Inflammatory macrophage (primary cell): ENCODE measurements at regions not wholly inside any gene's neighbourhood (a gene's known extent, or its start where the extent isn't known, plus 50 kb on each side); places are given as distances from the start of the nearest gene placed in this dataset.

Source experiments
- DNase-seq, 2 donors: peaks; one replicate each; pipeline ENCODE4 v3.0.0-alpha.2; 2020 to 2022

DNA sequence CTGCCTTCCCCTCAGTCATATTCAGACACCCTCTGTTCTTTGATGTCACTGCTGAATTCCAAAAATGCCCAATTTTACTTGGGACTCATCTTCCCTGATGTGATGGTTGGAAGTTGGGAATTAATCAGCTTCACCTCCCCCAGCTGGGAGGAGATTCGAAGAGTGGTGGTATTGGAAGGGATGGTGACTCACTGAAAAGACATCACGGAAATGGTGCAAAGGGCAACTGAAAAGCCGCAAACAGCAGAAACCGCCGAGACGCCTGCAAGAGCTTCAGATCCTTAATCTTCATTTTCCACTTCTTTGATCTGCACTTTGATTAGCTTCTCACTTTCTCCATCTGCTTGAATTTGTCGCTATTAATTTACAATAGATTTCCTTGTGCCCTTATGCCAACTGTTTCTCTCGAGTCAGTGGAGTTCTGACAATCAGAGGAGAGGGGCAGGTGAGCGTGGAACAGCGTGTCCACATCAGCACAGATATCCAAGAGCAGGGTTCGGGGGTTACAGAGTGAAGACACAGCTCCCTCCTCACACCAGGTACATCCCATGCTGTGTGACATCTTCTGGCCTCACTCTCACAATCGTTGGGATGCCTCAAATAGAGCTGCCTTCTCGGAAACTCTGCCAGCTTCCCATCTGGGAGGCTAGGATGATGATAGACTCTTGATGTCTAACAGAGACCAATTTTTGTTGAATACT is 325.4 kb downstream of the BRD1 start:
- DNase-seq, result no peak

DNA sequence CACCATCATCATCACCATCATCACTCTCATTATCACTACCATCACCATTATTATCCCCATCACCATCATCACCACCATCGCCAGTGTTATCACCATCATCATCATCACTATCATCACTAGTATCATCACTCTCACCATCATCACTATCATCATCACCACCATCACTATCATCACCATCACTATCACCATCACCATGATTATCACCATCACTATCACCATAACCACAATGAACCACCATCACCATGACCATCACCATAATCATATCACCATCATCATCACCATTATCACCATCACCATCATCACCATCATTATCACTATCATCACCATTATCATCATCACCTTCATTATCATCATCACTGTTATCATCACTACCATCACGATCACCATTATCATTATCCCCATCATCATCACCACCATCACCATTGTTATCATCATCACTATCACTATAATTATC is 326.7 kb downstream of the BRD1 start:
- DNase-seq, result no peak

DNA sequence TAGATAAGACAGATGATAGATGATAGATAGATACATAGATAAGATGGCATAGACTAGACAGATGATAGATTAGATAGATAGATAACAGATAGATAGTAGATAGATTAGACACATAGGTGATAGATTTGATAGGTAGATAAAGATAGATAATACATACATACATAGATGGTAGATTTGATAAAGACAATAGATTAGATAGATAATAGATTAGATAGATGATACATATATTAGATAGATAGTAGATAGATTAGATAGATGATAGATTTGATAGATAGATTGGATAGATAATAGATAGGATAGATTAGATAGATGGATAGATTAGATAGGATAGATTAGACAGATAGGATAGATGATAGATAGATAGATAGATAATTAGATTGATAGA is 327.6 kb downstream of the BRD1 start:
- DNase-seq, result no peak

DNA sequence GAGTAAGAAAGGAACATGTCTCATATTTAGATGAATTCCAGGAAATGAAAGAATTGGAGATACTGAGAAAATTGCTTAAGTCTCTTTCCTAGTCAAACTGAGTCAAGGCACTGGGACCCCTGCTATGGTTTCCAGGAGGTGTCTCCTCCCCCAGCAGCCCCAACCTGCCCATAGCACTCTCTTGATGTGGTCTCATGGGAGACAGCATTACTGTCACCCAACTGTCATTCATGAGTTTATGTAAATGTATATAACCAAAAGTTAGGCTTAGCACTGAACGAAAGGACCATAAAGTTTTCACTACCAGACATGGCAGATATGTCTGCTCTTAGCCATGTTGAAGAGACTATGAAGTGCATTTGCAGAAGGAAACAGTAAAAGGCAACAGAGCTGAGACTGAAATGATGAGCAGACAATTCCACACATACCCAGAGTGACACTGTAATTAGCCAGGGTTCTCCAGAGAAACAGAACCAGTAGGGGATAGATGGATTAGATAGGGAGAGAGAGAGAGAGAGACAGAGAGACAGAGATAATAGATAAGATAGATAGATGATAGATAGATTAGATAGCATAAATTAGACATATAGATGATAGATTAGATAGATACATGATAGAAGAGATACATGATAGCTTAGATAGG is 328.1 kb downstream of the BRD1 start:
- no peak for DNase-seq

DNA sequence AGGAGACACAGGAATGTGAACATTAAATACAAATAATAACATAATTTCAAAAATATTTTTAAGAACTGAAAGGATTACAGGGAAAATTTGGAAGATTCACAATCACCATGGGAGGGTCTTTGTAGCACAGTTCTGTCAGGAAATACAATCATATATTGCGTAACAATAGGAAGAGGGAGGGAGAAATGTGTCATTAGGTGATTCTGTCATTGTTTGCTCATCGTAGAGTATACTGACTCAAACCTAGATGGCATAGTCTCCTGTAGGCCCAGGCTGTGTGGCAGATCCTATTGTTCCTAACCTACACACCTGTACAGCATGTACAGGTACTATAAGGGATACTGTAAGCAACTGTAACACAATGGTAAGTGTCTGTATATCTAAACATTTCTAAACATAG is 330.4 kb downstream of the BRD1 start:
- no peak for DNase-seq

DNA sequence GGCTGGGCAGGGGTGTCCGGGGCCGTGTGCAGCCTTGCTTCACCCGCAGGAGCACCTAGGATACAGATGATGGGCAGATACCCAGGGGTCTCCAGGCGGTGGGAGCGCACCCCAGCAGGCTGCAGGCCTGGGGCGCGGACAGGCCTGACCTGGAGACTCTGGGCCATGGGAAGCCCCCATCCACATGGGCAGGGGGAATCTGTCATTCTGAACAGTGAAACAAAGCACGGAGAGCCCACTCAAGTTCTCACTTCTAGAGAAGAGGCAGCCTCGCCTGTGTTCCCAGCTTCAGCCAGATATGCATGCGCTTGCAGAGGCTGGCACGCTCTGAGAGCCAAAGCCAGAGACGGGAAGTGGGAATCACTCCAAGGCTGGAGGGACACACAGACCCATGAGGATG is 333.1 kb downstream of the BRD1 start:
- no peak for DNase-seq

DNA sequence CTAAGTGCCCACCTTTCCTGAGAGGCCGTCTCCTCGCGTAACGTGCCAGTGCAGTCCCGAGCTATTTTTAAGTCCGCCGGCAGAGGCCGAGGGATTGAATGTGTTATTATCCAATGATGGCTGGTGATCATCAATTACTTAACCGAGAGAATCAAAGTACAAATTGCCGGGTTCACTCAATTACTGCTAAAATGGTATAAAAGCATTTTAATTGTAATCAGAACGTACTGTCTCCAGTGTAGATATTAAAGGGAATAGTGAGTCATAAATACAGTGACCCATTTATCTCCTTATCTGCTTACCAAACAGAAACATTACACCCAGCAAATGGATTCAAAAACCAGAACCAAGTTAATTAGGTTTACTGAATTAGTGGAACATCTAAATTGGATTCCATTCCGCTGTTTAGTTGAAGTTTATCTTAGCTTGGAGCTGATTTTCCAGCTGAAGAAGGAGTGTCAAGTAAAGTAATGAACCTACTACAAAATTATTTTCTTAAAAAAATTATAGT is 334.9 kb downstream of the BRD1 start:
- DNase-seq, result no peak

DNA sequence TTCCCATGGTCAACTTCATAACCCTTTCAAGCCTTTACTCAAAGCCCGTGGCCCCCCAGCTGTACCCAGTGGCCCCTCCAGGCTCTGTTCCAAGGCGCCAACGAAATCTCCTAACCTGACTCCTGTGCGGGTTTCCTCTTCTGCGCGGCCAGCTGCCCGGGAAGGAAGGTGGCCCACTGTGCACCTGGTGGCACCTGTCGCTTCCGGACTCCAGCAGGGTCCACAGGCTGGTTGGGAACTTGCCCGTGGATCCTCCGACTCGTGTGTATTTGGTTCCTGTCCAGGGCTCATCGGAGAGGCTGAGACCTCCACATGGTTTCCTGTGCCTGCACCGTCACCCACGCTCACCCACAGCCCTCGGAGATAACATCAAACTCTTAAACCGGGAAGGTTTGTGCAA is 335.4 kb downstream of the BRD1 start:
- DNase-seq, result no peak

DNA sequence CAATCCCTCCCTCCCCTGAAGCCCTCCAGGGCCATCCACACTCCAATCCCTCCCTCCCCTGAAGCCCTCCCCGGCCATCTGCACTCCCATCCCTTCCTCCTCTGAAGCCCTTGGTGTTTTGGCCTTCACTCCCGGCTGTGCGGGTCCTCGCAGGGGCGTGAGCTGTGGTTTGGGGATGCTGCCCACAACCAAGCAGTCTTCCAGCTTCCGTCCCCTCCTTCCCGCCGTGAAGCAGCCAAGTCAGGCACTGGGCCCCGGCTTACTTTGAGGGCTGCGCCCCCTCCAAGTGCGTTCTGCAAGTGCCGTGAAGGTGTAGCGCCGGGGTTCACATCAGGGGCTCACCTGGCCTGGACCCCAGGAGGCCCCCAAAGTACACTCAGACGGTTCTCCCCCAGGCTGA is 335.9 kb downstream of the BRD1 start:
- no peak for DNase-seq

DNA sequence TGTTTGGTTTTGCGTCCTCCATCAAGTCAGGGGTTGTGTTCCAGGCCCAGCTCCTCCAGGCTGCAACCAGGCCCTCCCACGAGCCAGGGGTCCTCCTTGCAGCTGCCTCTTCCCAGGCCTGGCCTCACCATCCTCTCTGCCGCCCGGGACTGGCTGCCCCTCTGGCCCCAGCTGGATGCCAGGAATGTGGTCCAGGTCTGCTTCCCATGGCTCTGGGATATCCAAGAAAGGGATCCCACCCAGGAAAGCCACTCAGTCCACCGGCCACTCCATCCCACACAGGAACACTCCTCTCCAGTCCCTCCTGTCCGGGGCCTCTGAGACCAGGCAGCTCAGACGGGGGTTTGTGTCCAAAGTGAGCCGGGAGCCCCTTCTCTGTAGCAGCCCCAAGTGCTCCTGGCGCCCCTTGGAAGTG is 336.4 kb downstream of the BRD1 start:
- no peak for DNase-seq

DNA sequence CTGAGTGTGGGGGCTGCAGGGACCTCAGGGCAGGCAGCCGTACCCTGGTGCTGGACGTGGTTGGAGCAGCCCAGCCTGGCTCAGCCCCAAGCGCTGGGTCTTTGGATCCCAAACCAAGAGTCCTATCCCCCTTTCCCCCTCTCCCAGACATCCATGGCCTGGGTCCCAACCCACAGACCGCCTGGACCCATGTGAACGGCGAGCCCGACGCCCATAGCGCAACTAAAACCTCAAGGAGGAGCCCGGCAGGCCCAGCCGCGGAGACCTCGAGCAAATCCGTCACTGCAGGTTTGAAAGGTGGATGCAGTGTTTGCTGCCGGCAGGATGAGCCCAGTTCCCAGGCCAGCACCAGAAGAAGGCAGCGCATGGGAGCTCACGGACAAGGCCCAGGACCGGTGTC is 337.0 kb downstream of the BRD1 start:
- DNase-seq, result no peak

DNA sequence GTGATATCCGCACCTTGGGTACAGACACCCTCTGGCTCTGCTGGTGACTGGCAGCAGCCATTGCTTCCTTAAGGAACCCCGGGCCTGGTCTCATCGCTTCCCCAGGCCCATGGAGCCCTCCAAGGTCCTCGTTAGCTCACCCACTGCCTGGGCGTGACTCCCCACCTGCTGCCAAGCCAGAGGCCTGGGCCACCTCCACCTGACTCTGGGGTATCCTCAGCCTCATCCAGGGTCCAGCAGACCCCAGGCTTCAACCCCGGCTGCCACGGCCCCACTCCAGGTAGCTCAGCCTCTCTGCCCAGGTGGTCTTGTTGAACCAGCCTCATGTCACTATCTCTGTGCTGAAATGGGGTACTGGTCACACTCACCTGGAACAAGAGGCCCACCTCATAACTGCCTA is 337.9 kb downstream of the BRD1 start:
- DNase-seq, result no peak

DNA sequence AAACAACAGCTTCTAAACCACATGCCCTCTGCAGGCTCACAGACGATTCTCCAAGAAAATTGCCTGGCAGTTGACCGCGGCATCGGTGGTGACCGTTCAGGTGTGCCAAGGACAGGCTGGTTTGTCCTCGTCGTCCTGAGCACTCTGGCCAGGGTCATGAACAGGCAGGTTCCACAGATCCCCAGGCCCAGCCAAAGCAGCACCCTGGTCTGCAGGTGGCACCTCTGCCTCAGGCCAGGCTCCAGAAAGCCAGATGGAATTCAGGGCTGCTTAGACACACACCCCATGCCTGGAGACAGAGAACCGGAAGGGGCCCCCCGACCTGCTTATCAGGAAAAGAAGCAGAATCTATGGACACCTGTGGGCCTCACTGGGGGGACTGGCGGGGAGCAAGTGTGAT is 338.7 kb downstream of the BRD1 start:
- no peak for DNase-seq

DNA sequence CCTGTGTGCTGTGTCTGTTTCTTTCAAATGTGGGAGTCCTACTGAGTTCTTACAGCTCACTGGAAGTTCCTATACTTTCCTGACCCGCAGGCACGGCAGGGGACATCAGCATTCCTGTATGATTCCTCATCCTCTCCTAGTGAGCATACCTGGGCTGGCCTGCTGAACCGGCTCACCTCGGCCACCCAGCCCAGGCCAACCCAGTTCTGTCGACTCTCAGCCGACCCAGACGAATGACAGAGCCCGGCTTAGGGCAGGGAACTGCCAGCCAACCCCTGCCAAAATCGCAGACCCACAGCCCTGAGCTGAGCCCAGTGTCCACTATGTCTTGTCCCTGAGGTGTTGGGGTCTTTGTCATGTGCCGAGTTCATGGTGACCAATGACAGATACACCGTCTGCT is 339.7 kb downstream of the BRD1 start:
- DNase-seq, result no peak

DNA sequence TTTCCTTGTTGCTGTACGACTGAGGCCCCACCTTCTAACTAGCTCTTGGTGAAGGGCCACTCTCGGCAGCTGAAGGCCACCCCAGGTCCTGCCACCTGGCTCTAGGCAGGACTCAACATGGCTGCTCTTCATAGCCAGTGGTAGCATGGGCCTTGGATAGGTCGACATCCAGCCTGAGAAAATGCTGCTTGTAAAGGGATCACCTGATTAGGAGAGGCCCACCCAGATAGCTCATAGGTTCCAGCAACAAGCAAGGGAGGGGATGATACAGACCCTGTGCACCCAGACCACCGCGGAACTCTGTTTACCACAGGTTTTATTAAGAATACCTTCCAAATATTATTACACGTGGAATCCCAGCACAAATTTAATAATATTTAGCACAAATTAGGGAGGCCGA is 341.4 kb downstream of the BRD1 start:
- no peak for DNase-seq

DNA sequence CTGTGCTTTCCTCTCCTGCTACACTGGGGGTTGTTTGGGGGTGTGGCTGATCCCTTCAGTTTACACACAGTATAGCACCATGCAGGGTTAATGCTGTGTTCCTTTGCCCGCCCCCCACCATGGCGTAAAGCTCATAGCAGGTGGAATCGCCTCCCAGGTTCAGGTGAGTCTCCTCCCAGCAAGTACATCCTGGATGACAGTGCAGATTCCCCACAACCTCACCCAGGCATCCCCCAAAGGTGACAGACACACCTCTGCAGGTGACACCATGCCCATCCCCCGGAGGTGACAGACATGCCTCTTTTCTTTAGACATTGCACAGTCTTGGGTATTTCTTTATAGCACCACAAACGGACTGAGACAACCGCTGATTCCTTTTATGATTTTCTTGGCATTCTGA is 343.7 kb downstream of the BRD1 start:
- no peak for DNase-seq

DNA sequence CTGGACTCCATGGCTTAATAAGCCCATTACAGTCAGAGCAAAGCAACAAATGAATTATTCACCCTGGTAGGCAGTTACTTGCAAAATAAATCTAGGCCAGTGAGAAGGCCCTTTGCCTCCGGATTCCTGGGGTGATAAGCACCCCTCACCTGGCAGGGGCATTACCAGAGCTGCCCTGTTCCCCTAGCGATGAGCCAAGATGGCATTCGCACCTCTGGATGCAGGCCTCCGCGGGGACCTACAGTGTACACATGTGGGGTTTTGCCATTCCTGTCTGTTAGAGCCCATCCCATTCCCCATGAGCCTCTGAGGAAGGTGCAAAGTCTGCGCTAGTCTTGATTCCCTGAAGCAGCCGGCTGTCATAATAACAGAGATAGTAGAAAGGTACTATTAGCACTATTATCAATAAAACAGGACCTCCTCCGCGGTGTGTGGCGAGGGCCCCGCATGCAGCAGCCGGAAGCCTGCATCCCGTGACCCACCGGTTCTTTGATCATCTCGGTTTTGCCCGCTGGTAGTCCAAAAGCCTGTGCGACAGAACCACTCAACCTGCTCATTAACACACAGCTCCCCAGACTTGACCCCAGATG is 344.3 kb downstream of the BRD1 start:
- DNase-seq, result no peak

DNA sequence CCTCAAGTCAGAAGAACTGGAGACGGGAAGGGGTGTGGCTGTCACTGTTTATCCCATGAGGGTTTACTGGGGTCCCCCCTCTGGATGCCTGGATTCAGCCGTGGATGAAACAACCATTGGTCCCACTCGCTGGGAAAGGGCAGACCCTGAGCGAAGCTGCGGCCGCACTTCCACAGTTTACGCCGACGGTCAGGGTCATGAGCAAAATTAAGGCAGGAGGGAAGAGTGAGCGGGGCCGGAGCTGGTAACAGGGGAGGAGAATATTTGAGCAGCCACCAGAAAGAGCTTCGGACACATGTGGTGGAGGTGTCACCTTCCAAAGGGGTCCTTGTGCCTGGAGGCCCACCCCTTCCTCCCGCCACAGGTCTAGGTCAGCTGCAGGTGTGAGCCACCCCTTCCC is 344.9 kb downstream of the BRD1 start:
- DNase-seq, result no peak

DNA sequence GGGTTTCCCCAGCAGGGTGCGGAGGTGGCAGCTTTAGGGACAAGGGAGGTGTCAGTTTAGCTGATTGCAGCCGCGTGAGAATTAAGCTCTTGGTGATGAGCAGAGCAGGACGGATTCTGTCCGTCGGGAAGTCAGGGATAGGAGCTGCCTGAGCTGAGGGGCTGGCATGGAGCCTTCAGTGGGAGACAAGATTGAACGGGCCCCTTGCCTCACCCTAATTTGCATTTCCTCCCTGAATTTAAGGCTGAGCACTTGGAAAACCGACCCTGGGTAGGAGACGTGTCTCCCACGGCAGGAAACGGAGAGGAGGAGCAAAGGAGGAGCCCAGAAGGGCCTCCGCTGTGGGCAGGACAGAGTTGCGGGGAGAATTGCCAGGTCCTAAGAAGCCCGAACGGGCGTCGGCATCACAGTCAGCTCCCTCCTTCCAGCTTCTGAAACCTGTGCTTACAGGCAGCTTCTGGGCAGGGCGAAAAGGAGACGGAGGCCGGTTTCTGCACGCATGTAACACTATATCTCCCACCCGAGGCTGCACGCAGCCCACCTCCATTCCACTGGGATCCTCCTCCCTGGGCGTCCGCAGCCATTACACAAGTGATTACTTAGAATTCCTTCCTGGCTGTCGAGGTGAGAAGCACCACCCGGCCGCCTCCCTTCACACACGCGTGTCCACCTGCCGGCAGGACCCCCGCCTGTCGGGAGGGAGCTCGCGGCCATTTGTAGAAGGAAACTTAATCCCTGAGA is 345.8 kb downstream of the BRD1 start:
- DNase-seq, result no peak

DNA sequence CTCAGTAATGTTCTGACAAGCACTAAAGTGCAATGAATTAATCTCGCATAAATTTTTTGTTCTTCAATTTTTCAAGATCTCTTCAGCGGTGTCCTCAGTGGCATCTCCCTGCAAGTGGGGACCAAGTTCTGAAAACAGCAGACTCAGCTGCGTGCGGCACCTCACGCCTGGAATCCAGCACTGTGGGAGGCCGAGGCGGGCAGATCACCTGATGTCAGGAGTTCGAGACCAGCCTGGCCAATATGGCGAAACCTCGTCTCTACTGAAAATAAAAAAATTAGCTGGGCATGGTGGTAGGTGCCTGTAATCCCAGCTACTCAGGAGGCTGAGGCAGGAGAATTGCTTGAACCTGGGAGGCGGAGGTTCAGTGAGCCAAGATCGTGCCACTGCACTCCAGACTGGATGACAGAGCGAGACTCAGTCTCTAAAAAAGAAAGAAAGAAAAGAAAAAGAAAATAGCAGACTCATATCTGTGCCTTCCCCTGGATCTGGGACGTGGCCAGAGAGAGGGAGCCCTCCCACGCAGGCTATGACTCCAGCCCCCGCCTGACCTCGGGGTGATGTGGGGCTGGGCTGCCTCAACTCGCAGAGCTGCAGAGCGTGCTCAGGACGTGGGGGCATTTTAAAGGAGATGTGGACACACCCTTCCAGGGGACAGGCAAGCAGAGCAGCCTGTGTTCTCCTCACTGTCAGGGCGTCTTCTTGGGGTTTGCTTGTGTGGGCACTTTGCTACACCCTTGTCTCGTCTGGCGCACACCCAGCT is 346.6 kb downstream of the BRD1 start:
- no peak for DNase-seq

DNA sequence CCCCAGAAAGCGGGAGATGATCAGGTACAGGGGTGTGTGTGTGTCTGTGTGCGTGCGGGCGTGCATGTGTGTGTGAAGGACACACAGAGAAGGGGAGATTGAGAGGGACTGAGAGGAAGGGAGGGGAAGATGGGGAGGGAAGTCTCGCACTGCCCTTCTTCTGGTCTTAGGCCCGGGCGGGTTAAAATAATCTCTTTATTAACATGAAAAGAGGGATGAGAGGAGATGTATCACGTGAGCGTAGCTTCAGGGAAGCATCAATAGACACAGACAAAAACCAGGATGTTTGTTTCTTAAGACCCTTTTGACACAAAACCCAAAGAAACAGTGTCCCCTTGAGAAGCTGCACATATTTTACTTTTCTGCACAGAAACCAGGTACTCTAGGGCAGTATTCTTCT is 347.3 kb downstream of the BRD1 start:
- DNase-seq, result no peak

DNA sequence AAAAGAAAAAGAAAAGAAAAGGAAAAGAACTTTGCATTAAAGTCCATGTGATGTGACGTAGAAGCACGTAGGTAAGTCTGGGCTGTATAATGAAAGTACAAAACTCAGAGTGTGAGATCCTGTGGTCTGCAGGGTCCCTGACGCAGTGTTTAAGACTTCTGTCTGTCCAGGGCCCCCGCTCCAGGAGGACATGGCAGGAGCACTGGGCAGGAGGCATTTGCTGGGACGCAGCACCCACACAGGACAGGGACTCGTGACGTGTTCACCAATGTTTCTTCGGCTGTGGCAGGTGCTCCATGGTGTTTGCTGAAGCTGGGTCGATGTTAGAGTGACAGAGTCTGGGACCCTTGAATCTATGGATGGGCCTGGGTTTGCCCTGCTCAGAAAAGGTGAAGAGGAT is 348.1 kb downstream of the BRD1 start:
- no peak for DNase-seq
